A172 (cell line): ENCODE measurements at regions not wholly inside any gene's neighbourhood (a gene's known extent, or its start where the extent isn't known, plus 50 kb on each side); places are given as distances from the start of the nearest gene placed in this dataset.
"Not testable (repeated sequence)": the region's sequence is repeated elsewhere in the genome, so short reads cannot be mapped to it uniquely, and the experiment has no call there.

Experiments
- DNase-seq: peaks from one replicate; pipeline ENCODE4 v3.0.0-alpha.2; 2015; ENCODE audit warnings: low spot score

GRCh38 chr21:14058566-14058965, 152.2 kb downstream of the LIPI start:
- no peak for DNase-seq

DNA sequence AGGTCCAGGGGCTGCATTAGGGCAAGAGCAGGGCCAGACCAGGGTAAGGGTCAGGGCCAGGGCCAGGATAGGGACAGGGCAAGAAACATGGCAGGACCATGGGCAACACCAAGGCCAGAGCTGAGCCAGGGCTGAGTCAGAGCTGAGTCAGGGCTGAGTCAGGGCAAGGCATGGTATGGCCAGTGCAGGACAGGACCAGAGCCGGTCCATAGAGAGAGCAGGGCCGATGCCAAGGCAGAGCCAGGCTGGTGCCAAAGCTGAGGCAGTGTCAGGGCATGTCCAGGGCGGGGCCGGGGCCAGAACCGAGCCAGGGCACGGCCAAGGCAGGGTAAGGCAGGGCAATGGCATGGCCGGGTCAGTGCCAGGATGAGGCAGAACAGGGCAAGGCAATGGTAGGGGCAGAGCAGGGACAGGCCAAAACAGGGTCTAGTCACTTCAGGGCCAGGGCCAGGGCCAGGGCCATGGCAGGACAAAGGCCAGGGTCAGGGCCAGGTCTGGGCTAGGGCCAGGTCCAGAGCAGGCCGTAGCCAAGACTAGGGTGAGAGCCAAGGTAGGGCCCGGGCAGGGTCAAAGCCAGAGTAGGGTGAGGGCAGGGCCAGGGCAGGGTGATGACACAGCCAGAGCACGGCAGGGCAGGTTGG, 152.8 kb downstream of the LIPI start:
- peak; percentile 60 for DNase-seq

DNA sequence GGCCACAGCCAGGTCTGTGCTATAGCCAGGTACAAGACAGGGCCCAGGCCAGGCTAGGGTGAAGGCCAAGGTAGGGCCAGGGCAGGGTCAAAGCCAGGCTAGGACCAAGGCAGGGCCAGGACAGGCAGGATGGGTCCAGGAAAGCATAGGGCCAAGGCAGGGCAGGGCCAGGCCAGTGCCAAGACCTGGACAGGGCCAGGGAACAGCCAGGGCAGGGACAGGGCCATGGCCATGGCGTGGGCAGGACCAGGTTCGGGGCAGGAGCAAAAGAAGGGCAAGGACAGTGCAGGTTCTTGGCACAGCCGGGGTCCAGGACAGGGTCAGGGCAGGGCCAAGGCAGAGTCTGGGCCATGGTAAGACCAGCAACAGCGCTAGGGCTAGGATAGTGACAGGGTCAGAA, 153.4 kb downstream of the LIPI start:
- DNase-seq, result no peak

DNA sequence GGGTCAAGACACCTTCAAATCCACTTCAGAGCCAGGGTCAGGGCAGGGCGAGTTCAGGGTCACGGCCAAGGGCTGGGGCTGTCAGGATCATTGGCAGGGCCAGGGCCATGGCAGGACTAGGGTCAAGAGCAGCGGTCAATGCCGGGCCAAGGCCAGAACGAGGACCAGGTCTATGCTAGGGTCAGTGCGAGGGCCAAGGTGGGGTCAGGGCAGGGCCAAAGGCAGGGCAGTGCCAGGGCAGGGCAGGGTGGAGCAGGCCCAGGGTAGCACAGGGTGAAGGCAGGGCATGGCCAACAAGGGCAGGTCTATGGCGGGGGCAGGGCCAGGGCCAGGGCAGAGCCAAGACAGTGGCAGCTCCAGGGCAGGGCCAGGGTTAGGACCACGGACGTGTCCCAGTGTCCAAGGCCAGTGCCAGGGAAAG, 154.0 kb downstream of the LIPI start:
- no peak for DNase-seq

GRCh38 chr21:14055746-14056515, 154.8 kb downstream of the LIPI start:
- not testable (repeated sequence) for DNase-seq

- DNase-seq, result no peak
These were observed 156.1 kb downstream of the LIPI start for GRCh38 chr21:14054682-14055081.

DNA sequence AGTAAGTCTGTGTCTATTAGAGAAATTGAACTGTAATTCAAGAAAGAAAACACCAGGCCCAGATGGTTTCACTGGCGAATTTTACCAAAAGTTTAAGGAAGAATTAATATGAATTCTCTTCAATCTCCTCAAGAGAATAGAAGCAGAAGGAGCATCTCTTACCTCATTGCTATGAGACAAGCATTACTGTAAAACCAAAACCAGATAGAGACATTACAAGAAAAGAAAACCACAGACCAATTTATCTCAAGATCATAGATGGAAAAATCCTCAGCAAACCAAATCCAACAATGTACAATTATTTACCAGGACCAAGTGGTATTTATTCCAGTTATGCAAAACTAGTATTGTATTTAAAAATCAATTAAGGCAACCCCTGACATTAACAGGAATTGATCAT, 160.6 kb downstream of the LIPI start:
- DNase-seq, result no peak

DNA sequence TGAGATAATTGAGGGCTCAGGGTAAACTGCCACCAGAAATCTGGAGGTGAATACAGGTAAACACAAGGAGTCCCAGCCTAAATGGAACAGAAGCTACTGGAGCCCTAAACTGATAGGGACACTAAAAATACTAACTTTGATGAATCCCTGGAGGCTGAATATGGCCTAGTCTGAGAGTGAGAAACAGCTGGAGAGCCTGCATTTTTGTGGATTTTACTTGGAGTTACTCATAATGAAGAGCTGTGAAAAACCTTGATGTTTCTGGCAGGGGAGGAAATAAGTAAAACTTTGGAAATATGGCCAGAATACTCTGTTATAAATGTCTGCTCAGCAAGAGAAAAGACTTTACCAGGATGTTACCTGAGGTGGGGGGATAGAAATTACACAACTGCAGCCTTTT, 164.4 kb downstream of the LIPI start:
- DNase-seq, result no peak

- DNase-seq, result no peak
These were observed 170.4 kb downstream of the LIPI start for GRCh38 chr21:14040386-14040785.

DNA sequence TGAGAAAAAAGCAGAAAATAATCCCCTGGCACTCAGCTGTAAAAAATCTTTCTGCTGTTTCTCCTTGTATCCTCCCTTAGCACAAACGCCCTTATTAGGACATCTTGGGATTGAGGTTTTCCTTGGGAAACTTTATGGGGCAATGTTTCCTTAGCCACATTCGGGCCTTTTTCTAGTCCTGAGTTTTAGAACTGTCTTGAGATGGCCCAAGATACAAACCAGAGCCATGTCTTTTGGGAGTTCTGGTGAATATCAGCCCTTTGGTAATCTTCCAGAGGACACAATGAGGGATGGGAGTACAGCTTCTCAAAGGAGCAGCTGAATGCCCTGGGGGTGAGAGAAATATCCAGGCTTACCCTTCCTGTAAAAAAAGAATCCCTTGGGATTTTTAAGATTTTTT, 182.1 kb downstream of the LIPI start:
- not testable (repeated sequence) for DNase-seq

DNA sequence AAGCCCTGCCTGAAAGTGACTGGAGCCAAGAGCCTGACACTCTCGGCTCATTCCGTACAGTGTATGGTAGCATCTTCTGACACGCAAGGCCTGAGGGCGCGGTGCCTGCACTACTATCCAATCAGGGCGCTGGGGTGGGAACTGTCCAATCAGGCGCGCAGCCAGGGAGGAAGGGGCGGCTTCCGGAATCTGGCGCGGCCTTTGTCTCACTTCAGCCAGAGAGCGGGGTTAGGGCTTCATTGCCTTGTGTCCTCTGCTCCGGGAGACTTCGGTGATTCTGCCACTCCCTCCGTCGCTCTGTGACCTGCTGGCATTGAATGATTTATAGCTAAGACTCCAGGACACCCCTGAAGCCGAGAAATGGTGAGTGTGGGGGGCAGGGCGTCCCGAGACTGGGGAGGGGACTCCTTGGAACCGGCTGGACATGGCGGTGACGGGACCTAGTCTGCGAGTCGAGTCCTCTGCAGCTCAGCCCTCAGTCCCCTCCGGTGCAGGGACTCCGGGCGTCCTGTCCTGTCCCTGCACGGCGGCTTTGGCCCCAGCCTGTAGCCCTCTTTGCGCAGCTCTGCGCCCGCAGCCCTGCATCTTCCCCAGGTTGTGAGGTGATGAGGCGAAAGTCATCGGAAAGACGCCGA, 183.4 kb downstream of the LIPI start:
- peak; percentile 93 for DNase-seq

DNA sequence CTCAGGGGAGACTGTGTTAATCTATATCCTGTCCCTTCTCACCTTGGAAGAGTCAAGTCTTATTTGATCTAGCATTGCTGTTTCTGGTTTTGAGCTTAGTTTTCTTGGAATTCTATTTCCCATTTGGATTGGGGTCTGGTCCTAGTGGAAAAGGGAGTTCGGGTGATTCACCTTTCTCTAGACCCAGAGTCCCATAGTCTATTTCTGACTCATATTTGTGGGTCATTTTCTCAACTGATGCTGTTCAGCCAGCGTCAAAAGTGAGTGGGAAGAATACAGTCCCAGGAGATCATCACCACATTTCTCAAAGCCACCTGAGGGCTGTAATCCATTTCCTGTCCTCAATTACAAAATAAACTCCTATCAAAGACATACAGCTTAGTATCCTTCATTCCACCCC, 190.6 kb downstream of the LIPI start:
- not testable (repeated sequence) for DNase-seq

DNA sequence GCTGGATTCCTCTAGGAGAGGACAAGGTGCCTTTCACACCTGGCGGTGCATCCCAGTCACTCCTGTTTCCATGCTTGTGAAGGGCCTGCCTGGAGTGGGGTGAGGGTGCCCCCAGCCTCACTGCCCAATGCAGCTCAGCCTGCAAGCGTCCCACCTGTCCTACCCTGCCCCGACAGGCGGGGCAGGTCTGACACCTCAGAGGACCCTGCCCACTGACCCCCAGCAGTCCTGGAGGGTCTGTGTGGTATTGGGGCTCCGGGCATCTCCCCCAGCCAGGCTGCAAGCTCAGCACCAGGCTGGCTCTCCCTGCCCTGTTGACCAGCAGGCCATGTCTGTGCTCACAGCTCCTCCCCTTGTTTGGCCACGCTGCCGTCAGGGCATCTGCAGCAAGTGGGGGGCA, 194.9 kb downstream of the LIPI start:
- not testable (repeated sequence) for DNase-seq

DNA sequence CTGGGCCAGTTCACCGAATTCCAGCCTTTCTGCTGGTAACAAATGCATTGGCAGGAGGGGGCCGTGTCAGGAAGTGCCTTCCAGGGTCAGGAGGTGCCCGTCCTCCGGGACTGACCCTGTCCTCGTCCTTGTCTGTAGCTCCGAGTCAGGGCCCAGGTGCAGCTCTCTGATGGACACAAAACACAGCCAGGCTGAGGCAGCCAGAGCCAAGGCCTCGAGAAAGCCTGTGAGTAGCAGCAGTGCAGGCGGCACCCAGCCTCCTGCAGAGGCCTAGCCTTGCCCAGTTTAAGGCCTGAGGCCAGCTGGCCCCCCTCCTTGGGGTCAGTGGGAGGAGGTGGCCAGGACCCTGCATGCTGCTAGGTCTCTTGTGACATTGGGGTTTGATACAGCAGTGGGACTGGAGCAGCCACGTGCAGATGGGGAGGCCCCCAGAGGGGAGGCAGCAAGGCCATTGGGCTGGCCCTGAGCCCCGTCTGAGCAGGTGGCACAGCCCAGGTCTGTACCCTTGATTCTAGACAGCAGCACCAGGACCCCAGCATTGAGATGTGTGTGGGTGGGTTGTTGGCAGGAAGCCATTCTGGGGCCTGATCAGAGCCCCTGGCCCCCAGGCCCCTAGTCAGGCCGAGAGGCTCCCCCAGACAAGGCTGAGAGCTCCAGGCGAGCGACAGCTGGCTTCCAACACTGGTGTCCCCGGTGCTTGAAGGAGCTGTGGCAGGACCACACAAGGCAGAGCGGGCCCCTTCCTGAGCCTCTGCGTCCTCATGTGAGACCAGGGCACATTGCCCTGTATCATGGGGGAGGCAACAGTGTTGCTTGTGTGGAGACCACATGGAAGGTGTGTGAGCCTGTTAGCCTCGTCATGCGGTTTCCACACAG, 196.9 kb downstream of the LIPI start:
- not testable (repeated sequence) for DNase-seq

GRCh38 chr21:14013056-14013603, 197.6 kb downstream of the LIPI start:
- no peak for DNase-seq

GRCh38 chr21:14012409-14012808, 198.3 kb downstream of the LIPI start:
- DNase-seq, result no peak

- not testable (repeated sequence) for DNase-seq
These were observed 199.0 kb downstream of the LIPI start for GRCh38 chr21:14011751-14012150.

DNA sequence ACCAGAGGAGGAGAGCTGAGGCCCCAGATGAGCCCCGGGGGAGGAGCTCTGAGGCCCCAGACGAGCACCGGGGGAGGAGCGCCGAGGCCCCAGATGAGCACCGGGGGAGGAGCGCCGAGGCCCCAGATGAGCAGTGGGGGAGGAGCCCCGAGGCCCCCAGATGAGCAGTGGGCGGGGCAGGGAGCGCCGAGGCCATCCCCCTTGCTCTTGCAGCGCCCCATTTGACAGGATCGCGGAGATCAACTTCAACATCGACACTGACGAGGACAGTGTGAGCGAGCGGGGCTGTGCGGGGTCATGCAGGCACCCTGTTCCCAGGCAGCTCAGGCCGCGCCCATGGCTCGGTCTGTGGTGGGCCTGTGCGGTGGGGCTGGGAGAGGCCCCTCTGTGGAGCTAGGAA, 199.6 kb downstream of the LIPI start:
- DNase-seq, result not testable (repeated sequence)

DNA sequence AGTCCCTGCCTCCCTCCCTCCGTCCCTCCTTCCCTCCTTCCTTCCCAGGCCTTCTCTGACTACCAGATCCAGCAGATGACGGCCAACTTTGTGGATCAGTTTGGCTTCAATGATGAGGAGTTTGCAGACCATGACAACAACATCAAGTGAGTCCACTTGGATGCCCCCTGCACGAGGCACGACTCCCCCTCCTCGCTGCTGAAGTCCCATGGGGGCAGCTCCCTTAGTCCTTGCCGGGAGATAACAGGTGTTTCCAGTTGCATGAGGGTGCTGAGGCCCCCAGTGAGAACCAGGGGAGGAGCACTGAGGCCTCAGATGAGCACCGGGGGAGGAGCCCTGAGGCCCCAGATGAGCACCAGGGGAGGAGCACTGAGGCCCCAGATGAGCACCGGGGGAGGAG, 200.0 kb downstream of the LIPI start:
- no peak for DNase-seq

DNA sequence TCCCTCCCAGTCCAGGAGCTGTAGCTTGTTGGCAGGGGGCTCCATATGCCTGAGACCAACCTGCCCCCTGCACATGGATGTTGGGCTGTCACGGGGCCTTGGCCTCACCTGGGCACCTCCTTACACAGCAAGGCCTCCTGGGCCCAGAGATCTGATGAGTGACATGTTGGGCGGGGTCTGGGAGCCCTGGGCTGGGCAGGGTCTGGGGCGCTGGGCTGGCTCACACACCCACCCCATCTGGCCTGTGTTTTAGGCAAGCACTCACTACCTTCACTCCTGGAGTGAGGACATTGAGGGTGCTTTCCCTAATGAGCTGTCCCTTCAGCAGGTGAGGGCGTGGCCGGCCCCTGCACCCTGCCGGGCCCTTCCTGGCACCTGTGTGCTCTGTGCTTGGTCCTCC, 200.8 kb downstream of the LIPI start:
- not testable (repeated sequence) for DNase-seq

GRCh38 chr21:14009238-14009981, 201.3 kb downstream of the LIPI start:
- not testable (repeated sequence) for DNase-seq
